GM19351 (cell line): ENCODE measurements at regions not wholly inside any gene's neighbourhood (a gene's known extent, or its start where the extent isn't known, plus 50 kb on each side); places are given as distances from the start of the nearest gene placed in this dataset.

ENCODE experiments used
- ATAC-seq: cut with Tn5 transposase; IDR thresholded peaks from one replicate; pipeline ENCODE4 v1.9.1; 2021; ENCODE audit warnings: mild to moderate bottlenecking, moderate library complexity; ENCODE audit not compliant: unreplicated experiment

DNA sequence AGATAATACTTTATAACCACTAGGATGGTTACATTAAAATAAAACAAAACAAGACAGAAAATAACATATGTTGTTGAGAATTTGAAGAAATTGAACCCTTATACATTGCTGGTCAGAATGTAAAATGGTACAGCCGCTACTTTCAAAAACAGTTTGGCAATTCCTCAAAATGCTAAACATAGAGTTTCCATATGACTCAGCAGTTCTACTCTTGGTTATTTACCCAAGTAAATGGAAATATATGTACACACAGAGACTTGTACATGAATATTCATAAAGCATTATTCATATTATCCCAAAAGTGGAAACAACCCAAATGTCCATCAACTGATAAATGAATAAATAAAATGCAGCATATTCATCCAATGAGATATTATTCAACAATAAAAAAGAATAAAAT, 92.5 kb upstream of the LRATD1 start:
- no peak for ATAC-seq

DNA sequence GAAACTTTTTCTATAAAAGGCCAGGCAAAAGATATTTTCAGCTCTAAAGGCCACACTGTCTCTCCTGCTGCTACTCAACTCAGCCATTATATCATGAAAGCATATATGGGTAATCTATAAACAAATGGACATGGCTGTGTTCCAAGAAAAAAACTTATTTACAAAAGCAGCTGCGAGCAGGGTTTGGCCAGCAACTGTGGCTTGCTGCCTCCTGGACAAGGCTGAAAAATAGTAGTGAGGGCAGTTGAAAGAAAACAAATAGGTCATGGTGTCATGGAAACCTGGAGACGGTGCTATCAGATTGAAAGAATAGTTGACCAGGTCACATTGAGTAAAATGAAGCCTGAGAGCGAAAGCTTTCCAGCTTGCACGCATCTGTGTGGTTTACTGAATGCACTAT, 89.2 kb upstream of the LRATD1 start:
- no peak for ATAC-seq

DNA sequence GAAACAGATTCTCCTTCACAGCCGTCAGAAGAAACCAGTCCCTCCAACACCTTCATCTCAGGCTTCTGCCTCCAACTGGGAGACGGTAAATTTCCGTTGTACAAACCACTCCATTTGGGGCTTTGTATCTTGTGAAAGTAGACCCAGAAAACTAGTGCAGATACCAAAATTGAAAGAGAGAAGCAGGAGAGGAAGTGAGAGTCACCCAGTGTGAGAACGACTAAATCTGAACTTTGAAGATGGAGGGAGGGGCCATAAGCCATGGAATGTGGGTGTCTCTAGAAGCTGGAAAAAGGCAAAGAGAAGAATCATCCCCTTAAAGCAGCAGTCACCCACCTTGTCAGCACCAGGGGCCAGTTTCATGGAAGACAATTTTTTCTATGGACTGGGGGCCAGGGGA, 88.3 kb upstream of the LRATD1 start:
- ATAC-seq: no peak

DNA sequence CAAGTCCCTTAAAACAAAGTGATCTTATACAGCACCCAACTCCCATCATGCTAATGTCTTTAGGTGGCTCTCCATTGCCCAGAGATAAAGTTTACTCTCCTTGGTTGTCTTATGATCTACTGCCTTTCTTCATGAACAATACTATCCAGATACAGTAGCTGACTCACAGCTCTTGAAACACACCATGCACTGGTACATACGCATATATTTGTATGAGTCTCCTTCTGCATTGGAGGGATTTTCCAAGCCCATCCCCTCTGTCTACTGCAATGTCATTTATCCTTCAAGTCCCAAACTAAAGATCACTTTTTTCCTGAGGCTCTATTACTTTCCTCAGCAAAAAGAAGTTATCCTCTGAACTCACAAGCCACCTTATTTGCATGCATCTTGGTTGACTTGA, 84.7 kb upstream of the LRATD1 start:
- no peak for ATAC-seq

DNA sequence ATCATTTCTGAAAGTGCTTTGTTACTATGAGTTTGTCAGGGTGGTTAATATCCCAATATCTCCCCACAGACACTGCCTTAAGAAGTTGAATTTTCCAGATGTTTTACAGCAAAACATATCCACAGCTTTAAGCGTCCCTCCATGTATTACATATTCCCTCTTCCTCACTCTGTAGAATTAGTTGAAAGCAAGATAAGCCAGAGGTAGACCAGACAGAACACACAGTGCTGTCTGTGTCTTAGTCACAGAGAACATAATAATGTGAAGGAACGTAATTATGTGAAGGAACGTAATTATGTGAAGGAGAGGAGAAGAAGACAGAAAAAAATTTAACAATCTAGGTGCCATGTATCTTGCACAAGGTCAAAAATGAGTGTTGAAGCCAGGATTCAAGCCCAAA, 81.9 kb upstream of the LRATD1 start:
- ATAC-seq: no peak

DNA sequence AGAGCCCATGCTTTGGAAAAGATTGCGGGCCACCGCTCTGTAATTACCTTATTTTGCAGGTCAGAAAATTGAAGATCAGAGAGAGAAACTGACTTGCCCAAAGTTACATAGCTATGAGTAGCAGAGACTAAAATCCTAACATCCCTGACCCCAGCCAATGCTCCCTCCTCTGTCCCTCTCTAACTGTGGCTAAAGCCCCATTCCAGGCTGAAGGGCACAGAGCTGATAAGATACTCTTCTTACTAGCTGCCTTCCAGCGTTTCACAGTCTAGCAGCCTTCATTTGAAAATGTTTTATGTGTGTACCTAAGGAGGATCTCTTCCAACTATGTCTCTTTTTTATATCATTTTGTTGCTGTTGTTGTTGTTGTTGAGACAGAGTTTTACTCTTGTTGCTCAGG, 81.4 kb upstream of the LRATD1 start:
- ATAC-seq: no peak

DNA sequence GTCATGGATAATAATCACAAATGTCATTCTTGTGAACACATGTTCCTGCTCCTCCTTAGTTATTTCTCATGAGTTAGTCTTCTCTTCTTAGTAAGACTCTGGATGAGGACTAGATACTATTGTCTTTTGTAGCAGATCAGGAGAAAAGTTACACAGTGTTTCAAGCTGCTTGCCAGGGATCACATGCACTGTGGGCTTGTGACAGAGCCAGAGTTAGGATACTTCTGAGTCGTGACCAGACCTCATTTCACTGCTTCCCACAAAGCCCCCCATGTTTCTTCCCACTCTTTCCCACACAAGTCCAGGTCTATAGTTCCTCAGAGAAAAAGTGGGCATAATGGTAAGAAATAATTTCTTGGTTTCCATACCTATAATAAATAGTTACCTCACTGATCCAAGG, 80.2 kb upstream of the LRATD1 start:
- ATAC-seq: no peak

DNA sequence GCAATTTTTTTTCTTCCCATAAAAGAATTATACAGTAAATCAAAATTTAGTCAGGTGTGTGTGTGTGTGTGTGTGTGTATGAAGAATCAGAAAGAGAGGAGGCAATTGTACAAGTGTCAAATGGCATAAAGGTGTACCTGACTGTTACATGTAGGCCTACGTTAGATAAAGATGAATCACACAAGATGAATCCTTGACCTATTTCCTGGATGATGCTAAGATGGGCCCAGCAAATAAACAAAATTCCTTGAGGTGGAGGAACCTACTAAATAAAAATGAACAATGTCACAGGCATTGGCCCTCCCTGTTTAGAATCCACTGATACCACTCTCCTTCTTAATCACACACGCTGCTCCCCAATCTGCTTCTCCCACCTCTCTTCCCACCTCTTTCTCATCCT, 79.7 kb upstream of the LRATD1 start:
- ATAC-seq: no peak

DNA sequence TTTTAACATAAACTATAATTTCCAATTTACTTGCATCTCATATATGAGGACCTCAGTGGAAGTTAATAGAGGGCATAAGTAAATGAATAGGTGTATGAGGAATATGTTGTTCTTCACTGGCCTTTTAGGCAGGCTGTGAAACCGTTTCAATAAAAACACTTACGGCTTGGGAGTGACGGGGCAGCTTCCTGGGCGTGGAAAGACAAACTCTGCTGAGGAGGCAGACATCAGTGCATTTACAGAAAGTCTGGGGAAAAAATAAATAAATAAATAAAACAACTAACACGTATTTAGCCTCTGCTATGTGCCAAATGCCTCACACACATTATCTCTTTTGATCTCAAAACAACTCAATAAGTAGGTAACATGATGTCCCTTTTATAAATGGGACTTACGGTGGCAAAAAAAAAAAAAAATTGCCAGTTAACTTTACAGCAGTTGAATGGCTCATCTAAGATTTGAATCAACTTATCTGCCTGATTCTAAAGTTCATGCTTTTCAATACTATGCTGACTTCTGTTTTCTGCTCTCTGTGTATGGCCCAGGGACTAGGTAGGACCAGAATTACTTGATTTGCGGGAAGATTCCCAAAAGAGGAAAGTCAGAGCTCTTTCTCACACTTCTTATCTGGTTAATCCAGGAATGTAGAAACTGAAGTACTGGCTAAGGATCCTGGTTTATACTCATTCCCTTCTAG, 77.5 kb upstream of the LRATD1 start:
- no peak for ATAC-seq

DNA sequence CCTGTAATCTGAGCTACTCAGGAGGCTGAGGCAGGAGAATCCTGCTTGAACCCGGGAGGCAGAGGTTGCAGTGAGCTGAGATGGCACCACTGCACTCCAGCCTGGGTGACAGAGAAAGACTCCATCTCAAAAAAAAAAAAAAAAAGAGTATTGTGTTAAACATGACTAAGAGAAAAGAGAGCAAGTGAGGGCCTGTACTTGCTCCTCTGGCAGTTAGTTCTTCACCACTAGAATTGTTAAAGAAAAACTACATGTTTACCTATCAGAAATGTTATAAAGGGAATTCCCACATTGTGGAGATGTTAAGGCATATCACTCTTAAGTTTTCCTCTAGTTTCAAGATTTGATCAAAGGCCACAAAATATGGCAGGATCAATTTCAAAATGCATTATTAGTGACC, 75.4 kb upstream of the LRATD1 start:
- ATAC-seq: no peak

DNA sequence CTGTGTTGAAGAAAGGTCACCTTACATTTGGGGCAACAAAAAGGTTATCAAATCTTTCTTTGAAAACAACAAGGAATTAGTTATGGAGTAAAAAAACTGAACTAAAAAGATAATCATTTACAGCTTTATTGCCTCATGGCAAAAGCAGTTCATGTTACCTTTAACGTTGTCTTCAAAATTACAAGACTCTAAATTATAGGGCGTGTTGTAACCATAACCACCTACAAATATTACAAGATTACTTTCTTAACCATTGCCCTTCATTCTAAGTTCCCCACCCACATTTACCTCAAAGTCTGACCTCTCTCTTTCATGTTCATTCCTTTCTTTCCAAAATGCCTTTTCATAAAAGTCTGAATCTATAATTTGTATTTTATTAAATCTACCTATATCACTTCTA, 74.6 kb upstream of the LRATD1 start:
- ATAC-seq: no peak

DNA sequence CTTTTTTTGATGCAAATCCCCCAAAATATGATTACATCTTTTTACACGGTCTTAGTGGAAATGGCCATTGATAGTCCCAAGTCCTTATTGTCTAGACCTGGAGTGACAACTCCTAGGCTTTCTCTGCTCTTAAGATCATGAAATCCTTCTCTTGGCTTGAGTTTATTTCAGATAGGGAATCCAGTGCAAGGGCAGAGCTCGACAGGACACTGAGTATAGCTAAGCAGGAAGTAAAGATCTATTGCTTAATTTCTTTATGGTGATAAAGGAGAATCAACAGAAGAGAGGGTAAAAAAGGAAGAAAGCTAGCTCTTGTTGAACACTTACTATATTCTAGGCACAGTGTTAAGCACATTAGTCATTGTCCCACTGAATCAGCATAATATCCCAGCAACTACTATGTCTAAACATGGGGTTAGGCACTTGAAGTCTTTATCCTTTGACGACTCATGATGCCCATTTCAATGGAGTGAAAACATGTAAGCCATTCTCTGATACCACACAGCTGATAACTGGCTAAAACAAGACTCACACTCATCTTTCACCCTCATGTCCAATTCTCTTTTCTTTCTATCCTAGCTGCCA, 74.1 kb upstream of the LRATD1 start:
- ATAC-seq: no peak

DNA sequence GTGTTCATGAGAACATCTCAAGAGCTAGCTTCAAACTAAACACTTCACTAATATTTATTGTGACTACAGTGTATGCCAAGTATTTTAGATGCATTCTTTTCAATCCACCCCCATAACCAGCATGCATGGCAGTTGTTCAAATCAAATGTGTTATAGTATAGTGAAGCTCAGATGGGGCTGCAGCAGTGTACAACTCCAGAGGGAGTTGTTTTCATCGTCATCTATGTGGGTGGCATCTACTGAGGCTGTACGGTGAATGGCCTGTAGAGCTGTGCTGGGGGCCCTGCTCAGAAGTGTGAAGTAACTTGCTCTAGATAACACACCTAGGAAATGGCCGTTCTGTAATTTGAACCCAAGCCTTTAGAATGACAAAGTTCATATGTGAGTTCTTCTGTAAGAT, 71.8 kb upstream of the LRATD1 start:
- no peak for ATAC-seq

DNA sequence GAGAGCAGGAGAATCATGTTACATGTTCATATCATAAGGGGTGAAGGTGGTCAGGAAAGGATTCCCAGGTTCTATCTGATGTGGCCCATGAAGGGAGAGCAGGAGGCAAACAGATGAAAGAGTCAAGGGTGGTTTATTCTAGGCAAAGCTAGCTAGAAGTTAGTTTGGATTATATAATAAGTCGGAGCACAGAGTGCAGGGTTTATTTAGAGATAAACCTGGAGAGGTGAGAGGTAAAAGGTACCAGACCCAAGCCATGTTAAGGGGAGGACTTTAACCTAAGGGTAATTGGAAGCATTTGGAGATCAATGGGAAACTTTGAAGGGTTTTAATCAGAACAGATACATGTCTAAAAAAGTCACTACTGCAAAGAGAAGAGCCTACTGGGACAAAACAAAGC, 69.2 kb upstream of the LRATD1 start:
- ATAC-seq: no peak

DNA sequence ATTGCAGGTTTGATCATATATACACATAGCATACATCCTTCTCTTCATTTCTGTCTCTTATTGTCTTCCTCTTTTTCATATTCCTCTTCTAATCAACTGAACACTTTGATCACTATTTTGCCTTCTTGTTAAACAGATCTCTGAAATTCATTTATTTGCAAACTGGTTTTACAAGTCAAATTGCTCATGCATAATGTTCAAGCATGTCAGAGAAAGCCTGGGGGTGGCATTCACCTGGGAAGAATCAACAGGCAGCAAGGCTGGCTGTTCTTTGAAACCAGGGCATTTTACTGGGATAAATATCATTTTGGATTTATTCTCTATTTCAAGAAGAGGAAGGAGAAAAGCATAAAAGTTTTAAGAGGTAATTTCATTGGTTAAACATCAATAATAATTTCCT, 66.9 kb upstream of the LRATD1 start:
- ATAC-seq: no peak

DNA sequence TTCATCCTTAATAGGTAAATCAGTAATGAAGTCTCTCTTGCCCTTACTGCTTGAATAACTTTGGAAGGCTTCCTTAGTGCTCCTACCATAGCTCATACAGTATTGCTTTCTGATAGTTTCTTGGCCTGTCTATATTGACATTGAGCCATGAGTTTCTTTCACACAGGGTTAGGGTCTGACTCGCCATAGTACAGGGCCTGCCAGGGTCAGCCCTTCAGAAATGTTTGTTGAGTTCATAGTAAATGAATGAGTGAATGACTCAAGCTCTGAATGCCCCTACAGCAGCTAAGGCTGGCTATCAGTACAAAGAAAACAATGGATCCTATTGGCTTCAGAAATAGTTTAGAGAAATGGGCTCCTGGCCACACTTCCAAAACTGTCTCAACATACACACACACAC, 65.0 kb upstream of the LRATD1 start:
- ATAC-seq: no peak

DNA sequence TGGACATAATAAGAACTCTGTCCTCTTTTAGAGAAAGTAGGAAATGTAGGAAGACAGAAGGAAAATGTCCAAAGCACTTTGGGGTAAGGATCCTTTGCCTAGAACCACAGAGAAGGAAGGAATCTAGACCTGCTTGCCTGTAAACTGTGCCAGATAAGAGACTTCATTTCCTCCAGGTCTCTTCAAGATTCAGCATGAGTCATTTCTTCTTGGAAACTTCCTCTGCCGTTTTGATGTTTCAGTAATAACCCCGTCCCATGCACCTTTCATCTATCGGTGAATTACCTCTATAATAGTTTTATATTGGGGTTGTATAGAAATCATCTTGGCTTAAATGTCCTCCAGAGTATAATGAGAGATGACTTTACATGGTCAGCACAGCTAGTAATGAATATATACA, 63.2 kb upstream of the LRATD1 start:
- ATAC-seq: no peak

DNA sequence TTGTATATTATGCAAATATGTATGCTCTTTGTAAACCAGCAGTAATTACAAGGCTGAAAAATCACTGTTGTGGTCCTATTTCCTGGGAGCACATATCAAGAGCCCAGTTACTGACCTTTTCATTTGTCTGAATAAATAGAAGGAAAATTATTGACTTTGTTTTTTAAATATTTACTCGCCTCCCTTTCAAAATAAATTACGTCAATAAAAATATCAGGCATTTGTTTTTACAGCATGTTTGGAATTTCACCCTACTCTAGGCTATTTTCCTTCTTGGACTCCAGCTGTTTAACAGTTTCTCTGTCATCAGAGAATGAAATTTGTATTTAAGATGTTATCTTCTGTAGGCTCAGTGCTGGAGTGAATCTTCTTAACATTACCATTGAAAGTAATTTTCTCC, 59.9 kb upstream of the LRATD1 start:
- ATAC-seq: no peak

DNA sequence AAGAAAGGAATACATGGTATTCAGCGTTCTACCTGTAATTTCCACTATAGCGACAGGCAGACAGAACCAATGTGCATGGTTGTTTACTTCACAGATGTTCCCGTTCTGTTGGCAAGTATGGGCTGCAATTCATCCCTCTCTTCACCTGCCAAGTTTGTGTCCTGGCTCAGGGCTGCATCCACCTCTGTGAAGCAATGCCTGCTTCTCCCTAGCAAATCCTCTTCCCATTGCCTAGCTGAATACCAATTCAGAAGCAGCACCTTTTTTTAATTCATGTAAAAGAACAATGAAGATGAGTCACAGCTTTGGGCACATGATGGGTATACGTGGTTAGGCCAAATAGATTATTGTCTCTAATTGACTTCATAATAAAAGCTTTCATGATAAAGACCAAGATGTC, 54.7 kb upstream of the LRATD1 start:
- ATAC-seq: no peak
